B cell (primary cell): ENCODE measurements at regions not wholly inside any gene's neighbourhood (a gene's known extent, or its start where the extent isn't known, plus 50 kb on each side); places are given as distances from the start of the nearest gene placed in this dataset.

ENCODE experiments used
- ATAC-seq: fragments of 200-7000 bp; cut with Tn5 transposase; one replicate; pipeline ENCODE4 v1.10.0; 2021; ENCODE audit warnings: low read depth, mild to moderate bottlenecking, moderate number of reproducible peaks, moderate library complexity
- CTCF ChIA-PET: fragments of 350-600 bp; sonication (Branson Sonifier 250); formaldehyde crosslinking; loops from one replicate; lab custom pipeline; 2021; ENCODE audit warnings: antibody characterized with exemption, inconsistent platforms; lab: Charles Lee
- POLR2A ChIA-PET: fragments of 350-600 bp; sonication (Branson Sonifier 250); formaldehyde crosslinking; loops from one replicate; lab custom pipeline; 2021; ENCODE audit warnings: antibody characterized with exemption; lab: Charles Lee
- DNase-seq: peaks from one replicate; pipeline ENCODE4 v3.0.0; 2013
- H2AFZ ChIP-seq: 2 replicates; pipeline ENCODE4 v1.6.1; 2012; ENCODE audit warnings: mild to moderate bottlenecking, low read depth, low read length; ENCODE audit not compliant: insufficient read depth, poor library complexity, severe bottlenecking
- H3K27ac ChIP-seq, 2 donors: 1 replicate in 1 of 2; 2 replicates in 1 of 2; pipeline ENCODE4 v1.5.1; 2012 to 2013; ENCODE audit warnings: low read length in 2 of 2, mild to moderate bottlenecking in 2 of 2, moderate library complexity in 1 of 2
- H3K27me3 ChIP-seq, 4 experiments: fragments of 200-600 bp in 1 of 4; sonication (generic) in 1 of 4; replicated peaks in 1 of 4; 1 replicate in 2 of 4; 2 replicates in 2 of 4; pipeline versions ENCODE4 v1.6.1 to v1.7.0; 2013 to 2016; ENCODE audit warnings: low read length in 3 of 4, mild to moderate bottlenecking in 2 of 4, mixed read lengths in 1 of 4, moderate library complexity in 1 of 4; ENCODE audit not compliant: insufficient read depth in 4 of 4, control insufficient read depth in 3 of 4; ENCODE audit errors: control extremely low read depth in 1 of 4
- H3K36me3 ChIP-seq, 2 experiments: replicated peaks in 1 of 2; 1 replicate in 1 of 2; 2 replicates in 1 of 2; pipeline versions ENCODE4 v1.6.1 to v1.7.1; 2013; ENCODE audit warnings: low read length in 1 of 2; ENCODE audit not compliant: insufficient read depth in 2 of 2, control insufficient read depth in 1 of 2; ENCODE audit errors: control extremely low read depth in 1 of 2, extremely low read depth in 1 of 2
- H3K4me1 ChIP-seq, 2 donors: fragments of 200-600 bp in 1 of 2; sonication (generic) in 1 of 2; 1 replicate in 1 of 2; 2 replicates in 1 of 2; pipeline versions ENCODE4 v1.5.1 to v1.6.1; 2013 to 2017; ENCODE audit warnings: low read length in 2 of 2; ENCODE audit not compliant: control insufficient read depth in 2 of 2, insufficient read depth in 2 of 2
- H3K4me2 ChIP-seq: replicated peaks from 2 replicates; pipeline ENCODE3; 2012; ENCODE audit warnings: mild to moderate bottlenecking, low read depth, low read length; ENCODE audit not compliant: poor library complexity, severe bottlenecking
- H3K4me3 ChIP-seq, 5 experiments: fragments of 200-600 bp in 1 of 5; sonication (generic) in 1 of 5; 1 replicate in 3 of 5; 2 replicates in 2 of 5; pipeline versions ENCODE4 v1.5.1 to v1.7.0; 2011 to 2016; ENCODE audit warnings: low read length in 4 of 5, mild to moderate bottlenecking in 4 of 5, low read depth in 2 of 5, control low read depth in 1 of 5, moderate library complexity in 1 of 5; ENCODE audit not compliant: insufficient read depth in 1 of 5; ENCODE audit errors: control extremely low read depth in 1 of 5, extremely low read depth in 1 of 5
- H3K79me2 ChIP-seq: fragments of 200-600 bp; sonication (generic); one replicate; pipeline ENCODE4 v1.6.0; 2016; ENCODE audit warnings: low read length; ENCODE audit not compliant: control insufficient read depth, insufficient read depth
- H3K9ac ChIP-seq: fragments of 200-600 bp; sonication (generic); 2 replicates; pipeline ENCODE4 v1.6.1; 2017; ENCODE audit warnings: mild to moderate bottlenecking, low read length, moderate library complexity
- H3K9me3 ChIP-seq, 3 donors: one replicate each; pipeline versions ENCODE4 v1.6.1 to v1.7.1; 2013; ENCODE audit warnings: low read length in 2 of 3; ENCODE audit not compliant: control insufficient read depth in 2 of 3, insufficient read depth in 1 of 3; ENCODE audit errors: control extremely low read depth in 1 of 3
- H4K20me1 ChIP-seq: 2 replicates; pipeline ENCODE4 v1.6.0; 2012; ENCODE audit warnings: mild to moderate bottlenecking, low read length; ENCODE audit not compliant: insufficient read depth, control insufficient read depth, poor library complexity, severe bottlenecking
- H3K27ac Mint-ChIP-seq: one replicate; pipeline ENCODE4 v1.8.0; 2021; ENCODE audit warnings: mixed read lengths
- H3K27me3 Mint-ChIP-seq: one replicate; pipeline ENCODE4 v1.8.0; 2021; ENCODE audit warnings: mixed read lengths
- H3K4me1 Mint-ChIP-seq: one replicate; pipeline ENCODE4 v1.8.0; 2021; ENCODE audit warnings: mixed read lengths
- H3K4me3 Mint-ChIP-seq: one replicate; pipeline ENCODE4 v1.8.0; 2021; ENCODE audit warnings: mixed read lengths
- H3K9me3 Mint-ChIP-seq: one replicate; pipeline ENCODE4 v1.8.0; 2022; ENCODE audit warnings: mixed read lengths; ENCODE audit not compliant: insufficient read depth
- EZH2 ChIP-seq: IDR thresholded peaks from 2 replicates; pipeline ENCODE4 v1.6.1; 2012; ENCODE audit warnings: borderline replicate concordance, low read depth, mild to moderate bottlenecking, moderate library complexity, low read length; ENCODE audit not compliant: insufficient read depth, poor library complexity, severe bottlenecking
- WGBS: methylation state at CpG from one replicate; pipeline ENCODE4 v1.1.5; 2013; ENCODE audit warnings: missing lambda C conversion rate; ENCODE audit not compliant: insufficient coverage; 5-methylcytosine and 5-hydroxymethylcytosine counted together
- intact Hi-C: fragments of 100-400 bp; cut with micrococcal nuclease; formaldehyde crosslinking; loops from one replicate; pipeline ENCODE4 v1.10.0; 2022
- TF ChIP-seq, protein P1 (sequence below): fragments of 200-600 bp; IDR thresholded peaks from one replicate; pipeline ENCODE4 v1.8.0; 2022; ENCODE audit warnings: antibody characterized with exemption, mild to moderate bottlenecking

DNA sequence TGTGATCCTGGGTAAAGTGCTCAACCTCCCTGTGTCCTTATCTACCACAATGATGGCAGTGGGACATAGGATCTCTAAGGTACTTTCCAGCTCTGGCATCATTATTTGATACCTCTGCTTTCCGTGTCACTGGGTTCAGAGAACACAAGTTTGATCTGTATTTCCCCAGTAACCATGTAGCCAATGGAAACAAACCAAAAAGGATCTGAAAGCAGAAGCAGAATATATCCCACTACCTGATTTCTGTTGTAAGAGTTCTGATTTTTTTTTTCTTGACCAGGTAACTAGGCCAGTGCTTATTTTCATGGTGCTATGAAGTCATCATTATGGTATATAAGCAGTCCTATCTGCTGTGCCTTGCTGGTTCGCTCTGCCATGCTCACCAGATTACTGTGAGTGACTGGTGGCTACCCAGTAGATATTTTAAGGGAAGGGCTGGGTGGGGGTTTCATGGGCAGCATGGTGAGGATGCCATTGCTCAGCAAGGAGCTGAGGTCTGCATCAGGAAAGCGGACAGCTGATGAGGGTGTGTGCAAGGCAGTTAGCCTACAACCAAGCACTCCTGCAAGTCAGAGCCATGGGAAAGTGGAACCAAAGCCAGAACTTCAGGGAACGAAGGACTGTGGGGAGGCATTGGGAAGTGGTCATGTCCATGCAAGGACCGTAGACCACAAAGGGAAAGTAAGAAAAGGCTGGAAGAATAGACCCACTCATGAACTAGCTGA is 104.9 kb upstream of the EDEM3 start:
- Histone ChIP-seq H3K9ac (no peak overlapping the region), H3K9me3 (no peaks in the 10 kb centered on the region), H3K4me2 (no peak overlapping the region), H4K20me1 (no peaks in the 10 kb centered on the region), H3K36me3 (no peaks in the 10 kb centered on the region), H2AFZ (no peak overlapping the region), H3K79me2 (no peaks in the 10 kb centered on the region), H3K27ac (no peak overlapping the region), H3K4me1 (peaks cover 8 to 20% of the 10 kb centered on the region in 2 donors), H3K4me3 (no peak overlapping the region), H3K27me3 (no peaks in the 10 kb centered on the region)
- no peaks in the 10 kb centered on the region for H3K27me3 Mint-ChIP-seq
- intact Hi-C loops = no loop called here
- peak overlapping the region; percentile 50 for H3K27ac Mint-ChIP-seq
- 92% methylated on average over 5 of the region's 5 CpGs for WGBS
- H3K9me3 Mint-ChIP-seq = no peaks in the 10 kb centered on the region
- H3K4me1 Mint-ChIP-seq = peaks cover 23% of the 10 kb centered on the region
- peak overlapping the region; percentile 47 for H3K4me3 Mint-ChIP-seq
- CTCF ChIA-PET = no interaction called here
- ATAC-seq (peak; percentile 72), DNase-seq (peak; percentile 64)
- POLR2A ChIA-PET = no interaction called here
- TF ChIP-seq, protein P1, sequence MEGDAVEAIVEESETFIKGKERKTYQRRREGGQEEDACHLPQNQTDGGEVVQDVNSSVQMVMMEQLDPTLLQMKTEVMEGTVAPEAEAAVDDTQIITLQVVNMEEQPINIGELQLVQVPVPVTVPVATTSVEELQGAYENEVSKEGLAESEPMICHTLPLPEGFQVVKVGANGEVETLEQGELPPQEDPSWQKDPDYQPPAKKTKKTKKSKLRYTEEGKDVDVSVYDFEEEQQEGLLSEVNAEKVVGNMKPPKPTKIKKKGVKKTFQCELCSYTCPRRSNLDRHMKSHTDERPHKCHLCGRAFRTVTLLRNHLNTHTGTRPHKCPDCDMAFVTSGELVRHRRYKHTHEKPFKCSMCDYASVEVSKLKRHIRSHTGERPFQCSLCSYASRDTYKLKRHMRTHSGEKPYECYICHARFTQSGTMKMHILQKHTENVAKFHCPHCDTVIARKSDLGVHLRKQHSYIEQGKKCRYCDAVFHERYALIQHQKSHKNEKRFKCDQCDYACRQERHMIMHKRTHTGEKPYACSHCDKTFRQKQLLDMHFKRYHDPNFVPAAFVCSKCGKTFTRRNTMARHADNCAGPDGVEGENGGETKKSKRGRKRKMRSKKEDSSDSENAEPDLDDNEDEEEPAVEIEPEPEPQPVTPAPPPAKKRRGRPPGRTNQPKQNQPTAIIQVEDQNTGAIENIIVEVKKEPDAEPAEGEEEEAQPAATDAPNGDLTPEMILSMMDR = no peak
- no peak for TF ChIP-seq EZH2

DNA sequence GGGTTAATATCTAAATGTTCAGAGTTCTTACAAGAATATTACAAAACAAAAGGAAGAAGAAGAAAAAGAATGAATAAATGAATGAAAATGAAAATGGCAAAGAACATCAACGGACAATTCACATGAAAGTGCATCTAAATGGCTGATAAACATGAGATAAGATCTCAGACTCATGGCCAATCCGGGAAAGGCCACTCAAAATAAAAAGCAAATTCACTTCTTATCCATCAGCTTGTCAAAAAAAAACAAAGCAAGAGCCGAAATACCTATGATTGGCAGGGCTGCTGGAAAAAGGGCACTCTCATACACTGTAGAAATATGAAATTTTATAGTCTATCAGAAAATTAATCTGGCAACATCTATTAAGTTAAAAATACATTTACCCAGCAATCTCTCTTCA is 103.6 kb upstream of the EDEM3 start:
- no peak overlapping the region for H2AFZ ChIP-seq
- ChIA-PET POLR2A (no interaction called here), CTCF (no interaction called here)
- no peaks in the 10 kb centered on the region for H3K79me2 ChIP-seq
- no peaks in the 10 kb centered on the region for H3K27me3 ChIP-seq
- H3K4me1 ChIP-seq = peaks cover 8 to 20% of the 10 kb centered on the region in 2 donors
- H3K9me3 ChIP-seq = no peaks in the 10 kb centered on the region
- DNase-seq = no peak
- intact Hi-C loops = no loop called here
- no CpG with 5 or more reads among the region's 3 CpGs for WGBS
- no peak overlapping the region for H3K27ac ChIP-seq
- Mint-ChIP-seq H3K4me1 (peaks cover 25% of the 10 kb centered on the region), H3K4me3 (no peak overlapping the region), H3K27me3 (no peaks in the 10 kb centered on the region), H3K9me3 (no peaks in the 10 kb centered on the region), H3K27ac (peak overlapping the region; percentile 20)
- no peak overlapping the region for H3K4me2 ChIP-seq
- ATAC-seq = no peak
- no peak overlapping the region for H3K4me3 ChIP-seq
- H3K9ac ChIP-seq = no peak overlapping the region
- no peaks in the 10 kb centered on the region for H4K20me1 ChIP-seq
- no peaks in the 10 kb centered on the region for H3K36me3 ChIP-seq
- TF ChIP-seq, protein P1 = no peak
- TF ChIP-seq EZH2 = no peak
